IPS-15b (cell line): ENCODE measurements at regions not wholly inside any gene's neighbourhood (a gene's known extent, or its start where the extent isn't known, plus 50 kb on each side); places are given as distances from the start of the nearest gene placed in this dataset.

ENCODE experiments used
- H3K27me3 ChIP-seq: one replicate; pipeline ENCODE4 v1.6.1; 2013; ENCODE audit warnings: low read length; ENCODE audit not compliant: control insufficient read depth, insufficient read depth
- H3K36me3 ChIP-seq: one replicate; pipeline ENCODE4 v1.6.1; 2013; ENCODE audit warnings: low read length; ENCODE audit not compliant: control insufficient read depth, insufficient read depth
- H3K4me1 ChIP-seq: one replicate; pipeline ENCODE4 v1.6.1; 2013; ENCODE audit warnings: mild to moderate bottlenecking, low read length; ENCODE audit not compliant: control insufficient read depth, insufficient read depth
- H3K4me3 ChIP-seq: one replicate; pipeline ENCODE4 v1.5.1; 2013; ENCODE audit warnings: low read depth, low read length
- H3K9ac ChIP-seq: one replicate; pipeline ENCODE4 v1.6.1; 2013; ENCODE audit warnings: low read depth, mild to moderate bottlenecking, low read length
- H3K9me3 ChIP-seq: one replicate; pipeline ENCODE4 v1.6.1; 2013; ENCODE audit warnings: mild to moderate bottlenecking, low read length; ENCODE audit not compliant: control insufficient read depth, insufficient read depth

- no peaks in the 10 kb centered on the region for H3K27me3 ChIP-seq
Measured at GRCh38 chrX:99705701-99706100, 704.4 kb downstream of the PCDH19 start.

GRCh38 chrX:99703473-99703872 lies 706.6 kb downstream of the PCDH19 start:
- Histone ChIP-seq H3K36me3 (no peaks in the 10 kb centered on the region), H3K4me3 (no peak overlapping the region), H3K9me3 (no peaks in the 10 kb centered on the region), H3K4me1 (no peaks in the 10 kb centered on the region), H3K9ac (no peak overlapping the region), H3K27me3 (no peaks in the 10 kb centered on the region)

More at GRCh38 chrX:99705701-99706100, 704.4 kb downstream of the PCDH19 start:
- no peaks in the 10 kb centered on the region for H3K9me3 ChIP-seq
- no peaks in the 10 kb centered on the region for H3K4me1 ChIP-seq
- H3K9ac ChIP-seq, result no peak overlapping the region
- H3K36me3 ChIP-seq, result no peaks in the 10 kb centered on the region
- no peak overlapping the region for H3K4me3 ChIP-seq

- H3K4me1 ChIP-seq, result no peaks in the 10 kb centered on the region
- no peak overlapping the region for H3K9ac ChIP-seq
- H3K36me3 ChIP-seq, result no peaks in the 10 kb centered on the region
- no peak overlapping the region for H3K4me3 ChIP-seq
- H3K9me3 ChIP-seq, result no peaks in the 10 kb centered on the region
- no peaks in the 10 kb centered on the region for H3K27me3 ChIP-seq
Measured at GRCh38 chrX:99698451-99698850, 711.6 kb downstream of the PCDH19 start.

GRCh38 chrX:99663136-99663535 lies 746.9 kb downstream of the PCDH19 start:
- no peaks in the 10 kb centered on the region for H3K27me3 ChIP-seq
- no peak overlapping the region for H3K4me3 ChIP-seq
- H3K36me3 ChIP-seq, result no peaks in the 10 kb centered on the region
- H3K9ac ChIP-seq, result no peak overlapping the region
- no peaks in the 10 kb centered on the region for H3K9me3 ChIP-seq
- H3K4me1 ChIP-seq, result no peaks in the 10 kb centered on the region

- Histone ChIP-seq H3K9ac (no peak overlapping the region), H3K27me3 (no peaks in the 10 kb centered on the region), H3K4me3 (no peak overlapping the region), H3K4me1 (no peaks in the 10 kb centered on the region), H3K36me3 (no peaks in the 10 kb centered on the region), H3K9me3 (no peaks in the 10 kb centered on the region)
Measured at GRCh38 chrX:99654188-99654587, 755.9 kb downstream of the PCDH19 start.

GRCh38 chrX:99653352-99653751 lies 756.7 kb downstream of the PCDH19 start:
- Histone ChIP-seq H3K27me3 (no peaks in the 10 kb centered on the region), H3K36me3 (no peaks in the 10 kb centered on the region), H3K9ac (no peak overlapping the region), H3K4me3 (no peak overlapping the region), H3K9me3 (no peaks in the 10 kb centered on the region), H3K4me1 (no peaks in the 10 kb centered on the region)

GRCh38 chrX:99613041-99613440 lies 797.0 kb downstream of the PCDH19 start:
- H3K27me3 ChIP-seq, result no peaks in the 10 kb centered on the region
- peaks cover 6% of the 10 kb centered on the region for H3K4me1 ChIP-seq
- H3K9ac ChIP-seq, result no peak overlapping the region
- H3K36me3 ChIP-seq, result no peaks in the 10 kb centered on the region
- H3K4me3 ChIP-seq, result no peak overlapping the region
- H3K9me3 ChIP-seq, result no peaks in the 10 kb centered on the region

- no peak overlapping the region for H3K9ac ChIP-seq
- no peaks in the 10 kb centered on the region for H3K27me3 ChIP-seq
- H3K4me3 ChIP-seq, result no peak overlapping the region
- H3K4me1 ChIP-seq, result peaks cover 20% of the 10 kb centered on the region
- no peaks in the 10 kb centered on the region for H3K36me3 ChIP-seq
- H3K9me3 ChIP-seq, result peaks cover 4% of the 10 kb centered on the region
Measured at GRCh38 chrX:99603091-99603814, 806.8 kb downstream of the PCDH19 start.

- peaks cover 13% of the 10 kb centered on the region for H3K4me1 ChIP-seq
- peaks cover 4% of the 10 kb centered on the region for H3K9me3 ChIP-seq
- H3K27me3 ChIP-seq, result no peaks in the 10 kb centered on the region
- H3K9ac ChIP-seq, result no peak overlapping the region
- H3K36me3 ChIP-seq, result no peaks in the 10 kb centered on the region
- H3K4me3 ChIP-seq, result no peak overlapping the region
Measured at GRCh38 chrX:99602107-99602506, 808.0 kb downstream of the PCDH19 start.

- Histone ChIP-seq H3K36me3 (no peaks in the 10 kb centered on the region), H3K9me3 (no peaks in the 10 kb centered on the region), H3K4me3 (no peak overlapping the region), H3K4me1 (no peaks in the 10 kb centered on the region), H3K9ac (no peak overlapping the region), H3K27me3 (no peaks in the 10 kb centered on the region)
Measured at GRCh38 chrX:99588936-99589335, 821.1 kb downstream of the PCDH19 start.

- H3K9ac ChIP-seq, result no peak overlapping the region
- peaks cover 17% of the 10 kb centered on the region for H3K9me3 ChIP-seq
- no peaks in the 10 kb centered on the region for H3K4me1 ChIP-seq
- H3K27me3 ChIP-seq, result no peaks in the 10 kb centered on the region
- no peaks in the 10 kb centered on the region for H3K36me3 ChIP-seq
- H3K4me3 ChIP-seq, result no peak overlapping the region
Measured at GRCh38 chrX:99572711-99573110, 837.4 kb downstream of the PCDH19 start.

GRCh38 chrX:99549381-99549780 lies 860.7 kb downstream of the PCDH19 start:
- Histone ChIP-seq H3K4me3 (no peak overlapping the region), H3K36me3 (no peaks in the 10 kb centered on the region), H3K27me3 (no peaks in the 10 kb centered on the region)

More at GRCh38 chrX:99549381-99549780, 860.7 kb downstream of the PCDH19 start:
- no peaks in the 10 kb centered on the region for H3K9me3 ChIP-seq
- no peaks in the 10 kb centered on the region for H3K4me1 ChIP-seq
- no peak overlapping the region for H3K9ac ChIP-seq
